Duodenal mucosa (tissue), 2 donors: ENCODE measurements at regions not wholly inside any gene's neighbourhood (a gene's known extent, or its start where the extent isn't known, plus 50 kb on each side); places are given as distances from the start of the nearest gene placed in this dataset.
"Not testable (repeated sequence)": the region's sequence is repeated elsewhere in the genome, so short reads cannot be mapped to it uniquely, and the experiment has no call there.

Experiments
- H3K27ac ChIP-seq: one replicate; pipeline ENCODE4 v1.7.0; 2013; ENCODE audit warnings: low read depth, low read length
- H3K27me3 ChIP-seq, 2 donors: one replicate each; pipeline ENCODE4 v1.7.0; 2013; ENCODE audit warnings: low read length in 2 of 2, control low read depth in 1 of 2; ENCODE audit not compliant: insufficient read depth in 2 of 2, control insufficient read depth in 1 of 2
- H3K36me3 ChIP-seq, 2 donors: one replicate each; pipeline ENCODE4 v1.7.0; 2013; ENCODE audit warnings: low read length in 2 of 2, control low read depth in 1 of 2; ENCODE audit not compliant: insufficient read depth in 2 of 2, control insufficient read depth in 1 of 2
- H3K4me1 ChIP-seq, 2 donors: one replicate each; pipeline ENCODE4 v1.7.0; 2013; ENCODE audit warnings: low read length in 2 of 2, control low read depth in 1 of 2; ENCODE audit not compliant: insufficient read depth in 2 of 2, control insufficient read depth in 1 of 2
- H3K4me3 ChIP-seq, 2 donors: one replicate each; pipeline ENCODE4 v1.7.0; 2013; ENCODE audit warnings: low read length in 2 of 2, low read depth in 1 of 2
- H3K9ac ChIP-seq, 2 donors: one replicate each; pipeline ENCODE4 v1.7.0; 2013; ENCODE audit warnings: low read length in 2 of 2, low read depth in 1 of 2
- H3K9me3 ChIP-seq, 2 donors: one replicate each; pipeline ENCODE4 v1.7.0; 2013; ENCODE audit warnings: low read length in 2 of 2, control low read depth in 1 of 2; ENCODE audit not compliant: control insufficient read depth in 1 of 2

- no peak overlapping the region for H3K4me3 ChIP-seq
- no peak overlapping the region for H3K9ac ChIP-seq
- peaks cover 8 to 11% of the 10 kb centered on the region in 2 donors for H3K9me3 ChIP-seq
These were observed 810.9 kb downstream of the LTN1 start for GRCh38 chr21:28181730-28182129.

DNA sequence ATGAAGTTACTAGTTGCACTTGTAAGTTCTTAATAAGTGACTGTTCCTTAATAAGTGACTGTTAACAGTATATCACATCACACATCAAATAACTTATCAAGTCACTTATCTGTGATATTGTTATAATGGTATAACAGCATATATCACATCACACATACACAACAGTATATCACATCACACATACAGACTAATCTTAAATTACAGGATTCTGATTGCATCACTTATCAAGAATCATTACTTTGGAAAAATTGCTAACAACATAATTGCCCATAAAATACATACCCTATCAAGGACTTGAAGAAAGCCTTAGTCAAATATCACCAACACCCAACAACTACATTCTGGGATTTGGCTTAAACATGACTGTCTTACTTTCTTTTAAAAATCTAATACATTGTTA lies 813.5 kb downstream of the LTN1 start:
- H3K27ac ChIP-seq = no peak overlapping the region
- H3K9me3 ChIP-seq = peaks cover 8 to 11% of the 10 kb centered on the region in 2 donors
- H3K36me3 ChIP-seq = no peaks in the 10 kb centered on the region
- H3K4me3 ChIP-seq = no peak overlapping the region
- no peaks in the 10 kb centered on the region for H3K4me1 ChIP-seq
- no peak overlapping the region for H3K9ac ChIP-seq
- no peaks in the 10 kb centered on the region for H3K27me3 ChIP-seq

More at GRCh38 chr21:28181730-28182129, 810.9 kb downstream of the LTN1 start:
- Histone ChIP-seq H3K27me3 (no peaks in the 10 kb centered on the region), H3K4me1 (no peaks in the 10 kb centered on the region), H3K36me3 (no peaks in the 10 kb centered on the region), H3K27ac (no peak overlapping the region)

GRCh38 chr21:28177124-28177523 lies 815.6 kb downstream of the LTN1 start:
- H3K9me3 ChIP-seq = peaks cover 2 to 4% of the 10 kb centered on the region in 2 donors
- no peak overlapping the region for H3K27ac ChIP-seq
- H3K27me3 ChIP-seq = no peaks in the 10 kb centered on the region
- no peaks in the 10 kb centered on the region for H3K36me3 ChIP-seq
- H3K4me1 ChIP-seq = no peaks in the 10 kb centered on the region
- H3K9ac ChIP-seq = no peak overlapping the region
- no peak overlapping the region for H3K4me3 ChIP-seq

GRCh38 chr21:28174701-28175100 lies 818.0 kb downstream of the LTN1 start:
- no peak overlapping the region for H3K4me3 ChIP-seq
- H3K27me3 ChIP-seq = no peaks in the 10 kb centered on the region
- no peaks in the 10 kb centered on the region for H3K36me3 ChIP-seq
- no peaks in the 10 kb centered on the region for H3K4me1 ChIP-seq
- no peak overlapping the region for H3K9ac ChIP-seq
- no peaks in the 10 kb centered on the region for H3K9me3 ChIP-seq
- no peak overlapping the region for H3K27ac ChIP-seq

GRCh38 chr21:28174006-28174405 lies 818.7 kb downstream of the LTN1 start:
- no peak overlapping the region for H3K27ac ChIP-seq
- no peaks in the 10 kb centered on the region for H3K27me3 ChIP-seq
- no peaks in the 10 kb centered on the region for H3K36me3 ChIP-seq
- no peak overlapping the region for H3K9ac ChIP-seq
- no peak overlapping the region for H3K4me3 ChIP-seq
- no peaks in the 10 kb centered on the region for H3K4me1 ChIP-seq
- no peaks in the 10 kb centered on the region for H3K9me3 ChIP-seq

DNA sequence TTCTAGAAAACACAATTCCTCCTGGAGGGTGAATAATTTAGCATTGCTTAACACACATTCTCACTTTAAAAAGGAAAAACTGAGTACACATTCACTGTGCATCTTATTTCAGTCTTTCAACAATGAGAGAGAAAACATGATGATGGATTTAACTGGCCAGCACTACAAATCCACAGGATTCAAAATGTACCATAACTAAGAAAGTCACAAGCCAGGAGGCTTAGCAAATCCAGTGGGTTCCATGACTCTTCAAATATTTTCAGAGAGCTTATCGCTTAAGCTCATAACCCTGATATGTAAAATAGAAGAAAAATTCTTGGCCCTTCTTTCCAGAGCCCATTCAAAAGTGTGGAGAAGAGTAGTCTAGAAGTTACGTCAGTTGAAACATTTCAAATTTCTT lies 820.3 kb downstream of the LTN1 start:
- no peak overlapping the region for H3K9ac ChIP-seq
- H3K4me1 ChIP-seq = no peaks in the 10 kb centered on the region
- no peaks in the 10 kb centered on the region for H3K9me3 ChIP-seq
- H3K36me3 ChIP-seq = no peaks in the 10 kb centered on the region
- H3K27me3 ChIP-seq = no peaks in the 10 kb centered on the region
- no peak overlapping the region for H3K27ac ChIP-seq
- no peak overlapping the region for H3K4me3 ChIP-seq

DNA sequence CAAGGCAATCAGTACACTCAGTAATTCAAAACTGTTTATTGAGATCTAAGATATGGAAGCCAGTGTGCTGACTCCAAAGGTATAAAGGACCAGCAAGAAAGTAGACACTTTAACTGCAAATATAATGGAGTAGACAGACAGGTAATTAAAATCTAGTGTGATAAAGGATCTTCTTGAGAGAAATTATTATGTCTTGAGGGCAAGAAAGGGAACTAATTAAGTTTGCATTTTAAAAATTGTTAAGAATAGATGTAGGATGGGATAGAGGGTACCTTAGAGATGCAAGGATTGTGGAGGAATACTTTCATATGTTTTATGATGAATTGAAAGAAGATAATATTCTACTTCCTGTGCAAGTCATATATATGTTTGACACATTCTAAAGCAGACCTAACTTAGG lies 825.3 kb downstream of the LTN1 start:
- H3K27ac ChIP-seq = no peak overlapping the region
- no peaks in the 10 kb centered on the region for H3K4me1 ChIP-seq
- no peak overlapping the region for H3K9ac ChIP-seq
- no peaks in the 10 kb centered on the region for H3K9me3 ChIP-seq
- no peaks in the 10 kb centered on the region for H3K27me3 ChIP-seq
- H3K4me3 ChIP-seq = no peak overlapping the region
- H3K36me3 ChIP-seq = no peaks in the 10 kb centered on the region

DNA sequence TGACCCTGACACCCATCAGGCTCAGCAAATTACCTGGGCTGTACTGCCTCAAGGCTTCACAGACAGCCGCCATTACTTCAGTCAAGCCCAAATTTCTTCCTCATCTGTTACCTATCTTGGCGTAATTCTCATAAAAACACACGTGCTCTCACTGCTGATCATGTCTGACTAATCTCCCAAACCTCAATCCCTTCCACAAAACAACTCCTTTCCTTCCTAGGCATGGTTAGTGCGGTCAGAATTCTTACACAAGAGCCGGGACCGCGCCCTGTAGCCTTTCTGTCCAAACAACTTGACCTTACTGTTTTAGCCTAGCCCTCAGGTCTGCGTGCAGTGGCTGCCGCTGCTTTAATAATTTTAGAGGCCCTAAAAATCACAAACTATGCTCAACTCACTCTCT lies 828.2 kb downstream of the LTN1 start:
- not testable (repeated sequence) for H3K27ac ChIP-seq, H3K4me3 ChIP-seq, H3K4me1 ChIP-seq, H3K9ac ChIP-seq, H3K9me3 ChIP-seq, H3K36me3 ChIP-seq, H3K27me3 ChIP-seq

DNA sequence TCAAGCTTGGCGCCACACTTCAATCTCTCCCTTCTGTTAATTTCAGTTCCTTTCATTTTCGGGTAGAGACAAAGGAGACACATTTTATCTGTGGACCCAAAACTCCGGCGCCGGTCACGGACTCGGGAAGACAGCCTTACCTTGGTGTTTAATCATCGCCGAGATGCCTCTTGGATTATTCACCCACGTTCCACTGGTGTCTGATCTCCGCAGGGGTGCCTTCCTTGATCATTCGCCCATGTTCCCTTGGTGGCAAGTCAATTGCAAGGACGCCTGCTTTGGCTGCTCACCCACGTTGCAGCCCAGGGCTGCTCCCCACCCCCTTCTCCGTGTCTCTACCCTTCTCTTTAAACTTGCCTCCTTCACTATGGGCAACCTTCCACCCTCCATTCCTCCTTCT lies 830.6 kb downstream of the LTN1 start:
- H3K9ac ChIP-seq, H3K4me3 ChIP-seq, H3K4me1 ChIP-seq, H3K9me3 ChIP-seq, H3K36me3 ChIP-seq, H3K27ac ChIP-seq, H3K27me3 ChIP-seq: not testable (repeated sequence)

DNA sequence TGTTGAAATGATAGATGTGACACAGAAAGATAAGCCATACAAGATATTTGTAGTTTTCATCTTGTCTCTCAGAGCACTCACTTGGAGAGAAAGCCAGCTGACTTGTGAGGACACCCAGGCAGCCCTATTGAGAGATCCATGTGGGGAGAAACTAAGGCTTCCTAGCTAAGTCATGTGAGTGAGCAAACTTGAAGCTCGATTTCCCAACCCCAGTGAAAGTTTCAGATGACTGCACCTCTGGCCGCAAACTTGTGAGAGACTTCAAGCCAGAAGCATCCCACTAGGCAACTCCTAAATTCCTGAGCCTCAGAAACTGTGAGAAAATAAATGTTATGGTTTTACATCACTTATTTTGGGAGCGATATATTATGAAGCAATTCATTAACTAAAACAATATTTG lies 832.3 kb downstream of the LTN1 start:
- H3K9ac ChIP-seq = no peak overlapping the region
- no peak overlapping the region for H3K27ac ChIP-seq
- H3K9me3 ChIP-seq = no peaks in the 10 kb centered on the region
- no peaks in the 10 kb centered on the region for H3K4me1 ChIP-seq
- H3K36me3 ChIP-seq = no peaks in the 10 kb centered on the region
- no peaks in the 10 kb centered on the region for H3K27me3 ChIP-seq
- H3K4me3 ChIP-seq = no peak overlapping the region

- no peaks in the 10 kb centered on the region for H3K36me3 ChIP-seq
- H3K4me1 ChIP-seq = no peaks in the 10 kb centered on the region
- no peak overlapping the region for H3K9ac ChIP-seq
- no peak overlapping the region for H3K27ac ChIP-seq
- H3K9me3 ChIP-seq = no peaks in the 10 kb centered on the region
- H3K27me3 ChIP-seq = no peaks in the 10 kb centered on the region
- no peak overlapping the region for H3K4me3 ChIP-seq
These were observed 833.3 kb downstream of the LTN1 start for GRCh38 chr21:28159396-28159795.
